ENCODE measurements at regions not wholly inside any gene's neighbourhood (a gene's known extent, or its start where the extent isn't known, plus 50 kb on each side); places are given as distances from the start of the nearest gene placed in this dataset.

GRCh38 chr2:134149904-134150303 lies 104.0 kb upstream of the MGAT5 start:
- no peak for DNase-seq

DNA sequence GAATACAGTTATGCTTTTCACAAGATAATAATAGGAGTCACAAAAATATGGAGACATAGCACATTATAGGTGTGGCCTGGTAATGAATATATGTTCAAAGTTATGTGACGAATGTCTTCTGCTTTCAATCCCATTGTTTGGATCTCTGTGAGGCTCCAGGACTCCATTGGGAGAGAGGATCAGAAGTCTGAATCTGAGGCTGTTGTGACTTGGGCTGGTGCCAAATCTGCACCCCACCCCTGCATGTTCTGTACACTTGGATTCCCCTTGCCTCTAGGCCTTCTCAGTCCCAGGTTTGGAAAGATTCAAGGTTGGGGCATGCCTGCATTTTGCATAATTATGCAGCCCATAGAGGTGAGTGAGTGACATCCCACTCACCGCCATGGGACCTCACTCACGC lies 103.1 kb upstream of the MGAT5 start:
- DNase-seq: no peak

- no peak for DNase-seq
Observed at GRCh38 chr2:134152045-134153010, 101.5 kb upstream of the MGAT5 start.

DNA sequence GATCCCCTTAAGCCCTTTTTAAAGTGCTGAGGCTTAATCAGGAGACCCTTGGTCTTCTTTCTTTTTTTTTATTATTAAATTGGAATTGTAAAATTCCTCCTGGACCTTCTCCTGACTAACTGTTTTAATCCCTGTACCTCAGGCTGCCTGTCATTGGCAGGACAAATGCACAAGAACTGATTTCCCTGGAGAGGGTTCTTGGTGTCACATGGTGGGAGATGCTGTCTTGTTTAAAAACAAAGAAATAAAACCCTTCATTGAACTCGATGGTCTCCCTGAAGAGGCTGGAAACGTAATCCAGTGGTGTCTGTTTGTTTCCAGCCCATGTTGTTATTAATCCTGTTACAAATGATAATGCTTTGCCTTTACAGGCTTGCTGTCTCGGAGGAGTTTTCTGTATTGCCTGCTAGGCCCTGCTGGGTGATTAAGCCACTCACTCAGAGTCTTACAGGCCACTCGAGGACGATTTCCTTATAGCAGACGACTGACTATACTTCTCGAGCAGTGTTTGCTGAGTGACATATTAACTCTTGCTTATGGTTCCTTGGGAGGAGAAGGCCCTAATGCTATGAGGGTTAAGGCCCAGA lies 100.5 kb upstream of the MGAT5 start:
- no peak for DNase-seq

DNA sequence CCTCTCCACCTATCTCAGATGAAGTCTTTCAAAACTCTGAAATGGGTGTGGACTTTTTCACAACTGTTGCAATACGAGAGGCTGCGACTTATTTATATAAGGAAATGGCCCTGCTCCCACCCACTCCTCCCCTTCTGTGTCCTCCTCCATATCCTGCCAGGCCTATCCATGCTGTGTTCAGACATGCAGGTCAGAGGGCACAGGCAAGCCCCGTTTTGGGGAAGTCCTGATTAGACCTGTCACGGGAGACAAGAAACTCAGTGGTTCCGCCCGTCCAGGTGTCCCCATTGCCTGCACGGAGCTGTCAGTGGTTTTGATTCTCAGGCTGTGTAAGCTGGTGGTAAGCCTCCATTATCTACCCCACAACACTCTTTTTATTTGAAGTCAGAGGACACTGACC lies 99.6 kb upstream of the MGAT5 start:
- no peak for DNase-seq

DNA sequence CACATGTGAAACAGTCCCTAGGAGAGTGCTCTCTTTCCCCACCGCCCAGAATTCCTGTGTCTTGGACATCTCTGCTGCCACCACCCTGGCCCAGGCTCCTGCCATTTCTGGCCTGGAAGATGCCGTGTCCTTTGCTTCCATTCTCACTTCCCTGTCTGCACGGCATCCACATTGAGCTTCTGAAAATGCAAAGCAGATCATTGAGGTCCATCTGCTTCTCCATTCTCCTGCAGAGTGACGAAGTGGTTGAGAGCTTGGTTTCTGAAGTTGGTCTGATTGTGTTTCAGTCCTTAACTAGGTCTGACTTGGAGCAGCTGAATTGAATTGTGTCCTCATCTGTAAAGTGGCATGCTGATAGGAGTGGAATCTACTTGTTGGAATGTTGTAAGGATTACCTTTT lies 98.7 kb upstream of the MGAT5 start:
- DNase-seq: no peak

DNA sequence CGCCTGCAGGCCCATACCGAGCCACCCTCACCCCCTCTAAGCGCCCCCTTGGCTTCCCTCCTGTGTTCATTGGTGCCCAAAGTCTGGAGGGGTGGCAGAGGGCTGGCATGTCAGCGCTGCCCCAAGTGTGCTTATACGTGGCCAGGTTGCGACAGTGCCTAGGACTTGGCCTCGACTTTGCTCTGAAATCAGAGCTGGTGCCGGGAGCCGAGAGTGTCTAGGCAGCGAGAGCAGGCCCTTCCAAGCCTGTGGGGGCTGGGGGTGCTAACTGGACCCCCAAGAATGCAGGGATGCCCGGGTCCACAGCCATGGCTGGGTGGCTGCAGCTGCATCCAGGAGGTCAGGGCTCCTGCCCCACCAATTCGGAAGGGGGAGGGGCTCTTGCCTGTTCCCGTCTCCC lies 95.6 kb upstream of the MGAT5 start:
- no peak for DNase-seq

DNA sequence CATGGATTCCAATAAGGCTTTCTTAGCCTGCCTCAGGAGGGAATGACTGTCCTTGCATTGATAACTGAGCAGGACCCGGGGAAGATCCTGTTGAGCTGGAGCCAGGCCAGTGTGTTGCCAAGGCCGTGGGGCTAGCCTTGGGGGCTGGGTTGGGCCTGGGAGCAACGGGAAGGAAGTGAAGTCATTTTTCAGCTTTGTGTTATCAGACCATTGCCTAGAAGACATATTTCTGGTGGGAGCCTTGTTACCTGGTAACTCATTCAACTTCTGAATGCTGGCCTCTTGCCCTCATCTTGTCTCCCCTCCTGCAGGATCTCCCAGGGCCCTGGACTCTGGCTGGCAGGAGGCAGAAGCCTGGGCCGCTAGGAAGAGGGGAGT lies 92.7 kb upstream of the MGAT5 start:
- DNase-seq: no peak

- DNase-seq: no peak
Observed at GRCh38 chr2:134163336-134163735, 90.5 kb upstream of the MGAT5 start.

DNA sequence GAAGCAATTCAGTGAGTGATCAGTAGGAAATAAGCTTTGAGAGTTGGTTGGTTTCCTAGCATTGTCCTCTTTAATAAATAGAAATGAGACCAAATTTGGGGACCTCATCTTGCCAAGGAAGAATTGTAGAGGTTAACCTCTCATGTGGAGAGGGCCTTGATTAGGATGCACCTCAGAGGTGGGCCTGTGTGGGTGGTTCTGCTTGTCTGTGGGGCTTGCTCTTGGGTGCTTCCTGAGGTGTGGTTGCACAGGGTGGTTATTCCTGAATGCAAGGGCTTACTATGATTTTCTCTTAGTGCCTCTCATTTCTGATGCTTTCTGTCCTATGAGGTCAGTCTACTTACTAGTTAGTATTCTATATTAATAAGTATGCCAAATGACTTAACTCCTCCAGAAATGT lies 89.6 kb upstream of the MGAT5 start:
- DNase-seq: no peak

GRCh38 chr2:134167015-134167414 lies 86.9 kb upstream of the MGAT5 start:
- no peak for DNase-seq

DNA sequence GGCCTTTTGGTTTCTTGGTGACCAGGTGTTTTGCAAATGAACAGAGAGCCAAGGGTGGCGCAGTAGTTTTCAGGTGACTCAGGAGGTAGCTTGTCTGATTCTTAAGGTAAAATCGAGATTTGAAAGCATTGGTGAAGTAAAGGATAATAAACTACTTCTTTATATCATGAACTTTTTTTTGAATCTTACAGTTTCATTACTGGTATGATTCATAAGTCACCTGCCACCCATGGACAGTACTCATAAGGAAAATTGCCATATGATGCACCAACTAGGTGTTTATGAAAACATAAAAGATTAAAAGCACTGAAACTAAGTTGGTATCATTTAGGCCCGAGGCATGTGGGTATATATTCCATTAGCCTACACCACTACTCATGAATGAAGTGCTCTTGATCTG lies 84.1 kb upstream of the MGAT5 start:
- DNase-seq: no peak

- no peak for DNase-seq
Observed at GRCh38 chr2:134170294-134170693, 83.6 kb upstream of the MGAT5 start.

DNA sequence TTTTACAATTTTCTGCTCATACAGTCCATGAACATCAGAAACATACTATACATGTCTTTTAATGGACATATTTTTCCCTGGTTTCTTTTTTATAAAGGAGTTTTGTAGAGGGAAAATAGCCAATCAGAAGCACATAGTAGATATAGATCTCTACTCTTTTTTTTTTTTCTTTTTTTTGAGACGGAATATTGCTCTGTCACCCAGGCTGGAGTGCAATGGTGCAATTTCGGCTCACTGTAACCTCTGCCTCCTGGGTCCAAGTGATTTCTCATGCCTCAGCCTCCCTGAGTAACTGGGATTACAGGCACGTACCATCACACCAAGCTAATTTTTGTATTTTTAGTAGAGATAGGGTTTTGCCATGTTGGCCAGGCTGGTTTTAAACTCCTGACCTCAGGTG lies 83.2 kb upstream of the MGAT5 start:
- DNase-seq: no peak

GRCh38 chr2:134173338-134174016 lies 80.4 kb upstream of the MGAT5 start:
- DNase-seq: no peak

- DNase-seq: no peak
Observed at GRCh38 chr2:134174711-134175110, 79.2 kb upstream of the MGAT5 start.

- no peak for DNase-seq
Observed at GRCh38 chr2:134175834-134176233, 78.0 kb upstream of the MGAT5 start.

DNA sequence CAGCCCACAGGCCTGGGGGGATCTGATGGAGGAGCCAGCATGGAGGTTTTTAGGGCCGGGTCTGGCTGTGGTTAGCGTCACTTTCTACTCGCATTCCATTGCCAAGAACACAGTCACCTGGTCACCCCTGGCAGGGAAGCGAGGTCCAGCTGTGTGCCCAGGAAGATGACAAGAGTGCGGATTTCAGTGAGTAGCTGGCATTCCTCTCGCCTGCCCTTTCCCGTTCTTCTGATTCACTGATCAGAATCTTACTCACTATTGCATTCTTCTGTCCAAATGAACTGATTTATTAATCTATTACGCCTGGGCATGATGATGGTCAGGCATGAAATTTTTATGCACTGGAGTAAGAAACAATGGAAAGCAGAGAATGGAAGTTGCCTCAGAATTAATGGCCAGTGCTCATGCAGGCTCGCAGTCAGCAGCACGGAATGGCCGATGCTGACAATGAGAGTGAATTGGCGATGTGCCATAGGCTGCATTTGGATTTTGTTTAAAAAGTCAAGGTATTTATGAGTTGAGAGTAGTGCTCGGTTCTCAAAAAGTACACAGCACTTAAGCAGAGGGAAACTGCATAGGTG lies 76.4 kb upstream of the MGAT5 start:
- peak; percentile 66 for DNase-seq

GRCh38 chr2:134178138-134178877 lies 75.6 kb upstream of the MGAT5 start:
- no peak for DNase-seq

DNA sequence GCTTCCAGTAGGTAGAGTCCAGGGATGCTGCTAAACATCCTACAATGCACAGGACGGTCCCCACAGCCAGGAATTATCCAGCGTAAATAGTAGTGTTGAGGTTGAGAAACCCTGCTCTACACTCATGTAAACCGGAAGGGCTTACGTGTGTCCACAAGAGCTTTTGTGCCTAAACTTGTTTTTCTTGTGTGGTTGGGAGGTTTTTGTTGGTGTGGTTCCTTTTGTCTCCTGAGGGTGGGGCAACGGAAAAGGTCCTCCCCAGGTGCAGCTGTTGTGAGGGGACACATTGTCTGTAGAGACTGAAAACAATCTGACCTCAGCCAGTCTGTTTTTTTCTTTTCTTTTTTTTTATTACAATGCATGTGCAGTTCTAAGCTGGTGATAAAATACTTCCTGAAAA lies 72.7 kb upstream of the MGAT5 start:
- DNase-seq: no peak

DNA sequence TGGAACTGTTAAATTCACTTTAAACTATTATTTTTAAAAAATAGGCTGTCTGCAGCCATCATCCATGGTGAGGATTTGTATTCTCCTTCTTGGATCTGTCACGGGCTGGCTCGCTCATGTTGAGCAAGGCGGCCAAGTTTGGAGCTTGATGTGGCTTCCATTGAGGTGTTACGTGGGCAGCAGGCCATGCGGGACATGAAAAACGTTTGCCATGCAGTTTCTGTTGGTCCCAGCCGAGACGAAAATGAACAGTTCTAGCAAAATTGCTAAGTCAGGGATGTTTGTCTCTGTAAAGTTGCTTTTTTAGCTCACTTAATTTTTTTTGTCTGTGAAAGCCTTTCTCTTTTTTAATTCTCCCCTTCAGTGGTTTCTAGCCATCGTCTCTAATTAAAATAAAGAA lies 70.2 kb upstream of the MGAT5 start:
- DNase-seq: no peak

- no peak for DNase-seq
Observed at GRCh38 chr2:134185639-134186038, 68.2 kb upstream of the MGAT5 start.

Measured in islet precursor cell (in vitro differentiated cells).